GM21526 (cell line): ENCODE measurements at regions not wholly inside any gene's neighbourhood (a gene's known extent, or its start where the extent isn't known, plus 50 kb on each side); places are given as distances from the start of the nearest gene placed in this dataset.
"Not testable (repeated sequence)": the region's sequence is repeated elsewhere in the genome, so short reads cannot be mapped to it uniquely, and the experiment has no call there.

Experiments used
- ATAC-seq: cut with Tn5 transposase; IDR thresholded peaks from one replicate; pipeline ENCODE4 v1.9.1; 2021; ENCODE audit warnings: moderate library complexity; ENCODE audit not compliant: unreplicated experiment, low FRiP score

DNA sequence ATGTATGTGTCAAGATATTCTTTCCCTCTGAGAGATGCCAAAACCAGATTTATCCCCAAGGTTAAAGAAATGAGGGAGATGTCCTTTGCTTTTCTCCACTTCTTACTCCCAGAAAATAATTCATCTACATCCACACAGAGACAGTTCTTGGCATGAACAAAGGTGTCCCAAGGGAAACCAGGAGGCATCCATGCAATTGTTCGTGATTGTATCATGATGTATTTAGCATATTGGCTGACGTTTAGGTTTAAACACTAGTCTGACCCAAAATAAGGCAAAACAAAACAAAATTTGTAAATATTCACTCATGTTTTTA is 223.9 kb downstream of the C7orf25 start:
- ATAC-seq, result no peak

- no peak for ATAC-seq
These were observed 224.4 kb downstream of the C7orf25 start for GRCh38 chr7:42687211-42688055.

- no peak for ATAC-seq
These were observed 225.2 kb downstream of the C7orf25 start for GRCh38 chr7:42686594-42687156.

GRCh38 chr7:42685911-42686310 is 226.0 kb downstream of the C7orf25 start:
- ATAC-seq, result no peak

GRCh38 chr7:42677751-42678699 is 233.8 kb downstream of the C7orf25 start:
- ATAC-seq, result no peak

DNA sequence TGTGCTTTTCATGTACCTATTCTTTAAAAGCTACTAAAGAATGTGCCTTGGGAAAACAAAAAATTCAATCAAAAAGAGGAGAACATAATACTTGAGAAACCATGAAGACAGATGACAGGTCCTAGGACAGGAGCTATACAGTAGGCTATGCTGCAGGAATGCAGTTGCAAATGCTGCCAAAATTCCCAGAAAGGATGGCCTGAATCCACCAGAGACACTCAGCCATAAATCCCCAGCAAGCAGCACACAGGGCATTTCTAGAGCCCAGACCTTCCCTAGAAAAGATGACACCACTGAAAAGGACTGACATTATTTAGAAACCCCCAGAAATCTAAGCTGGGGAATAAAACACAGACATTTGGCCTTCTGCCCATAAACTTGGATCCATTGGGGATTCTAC is 237.3 kb downstream of the C7orf25 start:
- ATAC-seq, result no peak

DNA sequence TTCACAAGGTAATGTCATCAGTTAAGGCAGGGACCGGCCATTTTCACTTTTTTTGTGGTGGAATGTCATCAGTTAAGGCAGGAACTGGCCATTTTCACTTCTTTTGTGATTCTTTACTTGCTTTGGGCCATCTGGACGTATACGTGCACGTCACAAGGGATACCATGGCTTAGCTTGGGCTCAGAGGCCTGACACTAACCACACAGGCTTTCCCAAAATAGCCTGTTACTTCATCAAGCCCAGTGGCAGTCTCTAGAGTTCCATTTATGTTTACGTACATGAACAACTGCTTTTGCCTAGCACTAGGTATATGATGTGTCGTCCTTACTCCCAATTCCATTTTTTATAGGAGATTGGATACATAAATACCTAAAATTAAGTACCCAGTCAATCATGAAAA is 237.9 kb downstream of the C7orf25 start:
- no peak for ATAC-seq

DNA sequence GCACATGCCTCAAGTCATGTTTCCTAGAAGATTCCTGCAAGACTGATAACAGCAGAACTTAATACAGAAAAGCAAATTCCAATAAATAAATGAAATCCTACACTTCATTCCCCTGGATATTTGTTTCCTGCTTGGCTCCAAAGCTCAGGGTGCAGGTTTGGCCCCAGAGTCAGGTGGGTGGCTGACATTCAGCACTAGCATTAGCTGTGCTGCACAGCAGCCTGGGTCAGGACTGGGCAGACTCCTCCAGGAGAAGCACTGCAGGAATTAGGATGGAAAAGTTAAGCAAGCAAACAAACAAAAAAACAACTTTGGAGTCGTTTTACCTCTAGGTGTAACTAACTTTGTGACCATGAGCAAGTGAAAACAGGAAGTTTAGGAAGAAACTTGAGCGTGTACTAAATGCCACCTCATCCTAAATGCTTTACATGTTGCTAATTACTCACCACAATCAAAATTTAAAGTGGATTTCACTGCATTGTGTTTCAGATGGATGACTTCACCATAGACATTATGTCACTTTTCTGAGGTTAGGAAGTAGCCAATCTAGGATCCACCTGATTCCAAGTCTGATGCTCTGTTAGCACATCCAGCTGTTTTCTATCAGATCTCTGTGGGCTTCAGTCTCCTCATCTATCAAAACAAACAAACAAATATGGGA is 239.4 kb downstream of the C7orf25 start:
- ATAC-seq, result no peak

GRCh38 chr7:42671627-42672026 is 240.2 kb downstream of the C7orf25 start:
- no peak for ATAC-seq

DNA sequence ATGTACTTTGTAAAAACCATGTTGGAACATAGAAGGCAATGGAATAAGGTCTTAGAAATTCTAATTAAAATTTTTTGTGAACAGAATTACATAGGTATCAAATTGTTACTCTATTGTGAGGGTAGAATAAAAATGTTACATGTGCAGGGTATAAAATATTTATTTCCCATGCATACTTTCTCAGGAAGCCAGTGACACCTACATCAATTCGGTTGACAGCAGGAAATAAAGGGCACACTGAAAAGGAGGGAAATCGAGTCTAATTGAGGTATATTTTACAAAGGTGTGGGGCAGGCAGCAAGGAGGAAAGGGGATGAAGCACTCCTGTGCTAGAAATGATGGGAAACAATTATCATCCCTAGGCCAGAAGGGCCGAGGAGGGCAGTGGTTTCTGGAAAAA is 244.9 kb downstream of the C7orf25 start:
- no peak for ATAC-seq

DNA sequence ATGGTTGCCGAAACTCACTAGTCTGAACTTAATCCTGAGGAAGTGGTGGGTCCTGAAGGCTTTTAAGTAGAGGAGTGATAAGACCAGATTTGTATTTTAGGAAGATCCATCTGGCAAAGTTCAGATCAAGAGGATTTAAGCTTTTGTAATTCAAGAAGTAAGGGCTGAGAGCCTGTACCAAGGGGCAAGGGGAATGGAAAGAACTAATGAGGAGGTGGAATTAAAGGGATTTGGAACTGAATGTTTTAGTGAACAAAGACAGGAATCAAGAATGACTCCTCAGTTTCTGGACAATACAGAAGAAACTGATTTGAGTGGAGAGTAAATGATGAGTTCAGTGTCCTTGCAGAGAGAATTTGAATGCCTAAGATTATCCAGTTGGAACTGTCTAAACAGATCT is 249.0 kb downstream of the C7orf25 start:
- no peak for ATAC-seq

DNA sequence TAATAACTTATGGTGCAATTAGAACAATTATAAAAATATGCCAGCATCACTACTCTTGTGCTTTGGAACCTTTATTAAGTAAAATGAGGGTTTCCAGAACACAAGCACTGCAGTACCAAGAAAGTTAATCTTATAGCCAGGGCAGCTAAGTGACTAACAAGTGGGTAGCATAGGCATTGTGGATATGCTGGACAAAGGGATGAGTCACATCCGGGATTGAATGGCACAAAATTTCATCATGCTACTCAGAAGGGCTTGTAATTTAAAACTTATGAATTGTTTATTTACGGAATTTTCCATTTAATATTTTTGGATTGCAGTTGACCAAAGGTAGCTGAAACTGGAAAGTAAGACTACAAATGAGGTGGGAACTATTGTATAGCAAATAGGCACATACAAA is 250.6 kb downstream of the C7orf25 start:
- no peak for ATAC-seq

DNA sequence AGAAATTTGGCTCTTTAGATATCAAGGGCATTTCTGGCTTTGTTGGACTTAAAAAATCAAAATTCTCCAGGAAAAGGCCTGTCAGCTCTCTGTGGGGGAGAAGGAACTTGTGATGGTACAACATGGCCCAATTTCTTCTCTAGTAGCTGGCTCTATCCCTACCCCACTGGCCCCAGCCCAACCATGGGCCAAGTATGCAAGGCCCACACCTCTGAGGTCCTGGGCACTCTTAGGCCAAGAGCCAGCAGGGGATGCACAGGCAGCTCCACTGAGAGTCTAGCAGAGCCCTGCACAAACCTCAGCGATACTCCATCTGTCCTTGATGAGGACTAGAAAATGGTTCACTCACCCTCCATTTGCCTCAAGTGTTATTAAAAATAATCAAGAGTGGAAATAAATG is 261.2 kb downstream of the C7orf25 start:
- ATAC-seq, result no peak

DNA sequence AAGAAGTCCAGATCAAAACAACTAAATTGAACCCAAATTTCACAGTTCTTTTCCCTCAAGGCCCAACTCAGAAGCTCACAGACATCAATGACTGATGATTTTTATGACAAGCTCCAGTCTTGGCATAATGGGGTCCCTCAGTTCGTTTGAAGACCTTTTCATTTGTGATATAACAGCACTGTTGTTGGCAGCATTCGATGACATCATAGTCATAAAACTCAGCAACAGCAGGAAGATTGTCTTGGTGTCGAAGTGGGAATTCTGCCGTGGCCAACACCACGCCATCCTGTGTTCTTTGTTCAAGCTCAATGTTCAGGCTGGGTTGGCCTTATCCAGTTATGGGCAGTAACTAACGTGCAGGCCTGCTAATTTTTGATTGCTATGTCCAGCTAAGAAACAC is 261.7 kb downstream of the C7orf25 start:
- ATAC-seq, result no peak

- no peak for ATAC-seq
These were observed 266.0 kb downstream of the C7orf25 start for GRCh38 chr7:42645906-42646305.

DNA sequence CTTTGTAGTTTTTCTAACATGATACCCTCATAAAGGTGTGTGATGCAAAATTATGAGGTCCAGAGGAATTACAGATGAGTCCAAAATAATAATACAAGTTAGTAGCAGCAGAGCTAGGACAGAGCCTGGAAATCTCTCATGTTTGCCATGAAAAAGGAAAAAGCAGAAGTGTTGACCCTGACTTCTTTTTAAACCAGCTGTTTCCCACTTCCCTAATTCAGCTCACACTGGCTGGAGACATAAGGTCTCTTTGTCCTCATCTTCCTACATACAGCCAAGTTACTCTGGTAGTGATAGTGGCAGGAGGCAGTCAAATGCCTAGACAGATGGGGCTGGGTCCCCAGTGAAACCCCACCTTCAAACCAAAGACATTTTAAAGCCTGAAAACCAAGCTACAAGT is 269.2 kb downstream of the C7orf25 start:
- ATAC-seq, result no peak

DNA sequence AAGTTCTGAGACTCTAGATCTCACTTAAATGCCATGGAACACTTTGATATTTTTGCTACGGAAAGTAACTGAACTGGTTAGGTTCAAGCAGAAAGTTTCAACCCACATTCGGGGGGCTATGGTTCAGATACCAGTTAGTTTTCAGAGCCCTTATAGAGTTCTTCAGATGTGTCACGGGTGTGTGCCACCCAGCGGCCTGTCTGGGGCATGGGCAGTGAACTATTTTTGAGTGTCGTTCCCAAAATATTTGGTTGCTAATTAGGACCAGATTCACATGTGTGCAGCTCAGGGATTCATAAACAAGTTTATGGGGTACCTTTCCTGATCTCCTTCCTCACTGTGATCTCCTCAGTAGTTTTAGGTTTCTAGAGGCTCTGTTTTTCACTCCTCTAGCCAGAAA is 271.9 kb downstream of the C7orf25 start:
- ATAC-seq, result no peak

DNA sequence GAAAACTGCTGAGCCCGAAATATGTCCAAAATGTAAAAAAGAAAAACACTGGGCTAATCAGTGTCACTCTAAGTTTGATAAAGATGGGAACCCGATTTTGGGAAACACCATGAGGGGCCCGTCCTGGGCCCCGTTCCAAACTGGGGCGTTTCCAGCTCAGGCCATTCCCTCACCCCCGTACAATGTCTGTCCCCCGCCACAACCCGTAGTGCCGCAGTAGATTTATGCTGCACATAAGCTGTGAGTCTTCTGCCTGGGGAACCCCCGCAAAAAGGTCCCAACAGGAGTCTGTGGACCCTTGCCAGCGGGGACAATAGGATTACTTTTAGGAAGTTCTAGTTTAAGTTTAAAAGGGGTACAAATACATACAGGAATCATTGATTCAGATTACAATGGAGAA is 275.5 kb downstream of the C7orf25 start:
- ATAC-seq, result not testable (repeated sequence)

DNA sequence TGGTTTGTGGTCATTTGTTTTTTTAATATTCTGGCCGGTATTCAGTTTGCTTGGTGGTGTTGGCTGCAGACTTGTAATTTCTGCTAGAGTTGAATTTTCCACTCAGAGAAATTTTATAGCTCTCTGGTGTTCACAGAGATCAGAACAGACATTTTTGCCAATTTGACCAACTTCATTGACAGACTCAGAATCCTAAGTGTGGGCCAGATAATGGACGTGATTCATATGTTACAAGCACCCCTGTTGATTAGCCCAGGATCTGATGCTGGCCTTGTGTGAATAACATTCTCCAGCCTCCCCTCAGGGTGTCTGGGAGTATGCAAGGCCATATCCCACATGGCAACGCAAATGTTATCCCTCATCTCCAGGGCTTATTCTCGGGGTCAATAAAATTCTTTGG is 283.8 kb downstream of the C7orf25 start:
- no peak for ATAC-seq

- ATAC-seq, result no peak
These were observed 284.2 kb downstream of the C7orf25 start for GRCh38 chr7:42627626-42628025.

DNA sequence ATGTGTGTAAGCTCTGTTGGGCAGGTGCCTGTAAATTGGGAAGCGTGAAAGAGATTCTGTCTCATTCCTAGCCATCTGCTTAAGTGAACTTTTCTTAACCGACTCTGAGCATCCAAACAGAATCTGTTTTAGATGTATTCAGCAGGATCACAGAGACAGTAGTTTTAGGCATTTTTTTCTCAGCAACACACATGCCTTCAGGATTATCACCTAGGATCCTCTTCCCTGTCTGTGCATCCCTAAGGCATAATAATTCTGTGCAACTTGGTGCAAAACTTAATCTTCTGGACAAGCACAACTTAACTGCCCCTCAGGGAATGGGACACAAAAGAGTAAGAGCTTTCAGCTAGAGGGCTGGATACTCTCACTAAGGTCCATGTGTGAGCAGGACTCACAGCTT is 284.8 kb downstream of the C7orf25 start:
- ATAC-seq, result no peak
